KOPT-K1 (cell line): ENCODE measurements at regions not wholly inside any gene's neighbourhood (a gene's known extent, or its start where the extent isn't known, plus 50 kb on each side); places are given as distances from the start of the nearest gene placed in this dataset.

Source experiments
- H3K27ac ChIP-seq: fragments of 200-600 bp; sonication (generic); 2 replicates; pipeline ENCODE4 v1.5.1; 2016; ENCODE audit warnings: antibody characterized with exemption, mild to moderate bottlenecking, low read depth, low read length; ENCODE audit not compliant: poor library complexity, severe bottlenecking
- H3K36me3 ChIP-seq: fragments of 200-600 bp; sonication (generic); 2 replicates; pipeline ENCODE4 v1.5.1; 2017; ENCODE audit warnings: antibody characterized with exemption, mild to moderate bottlenecking, low read length, moderate library complexity; ENCODE audit not compliant: insufficient read depth
- H3K9me3 ChIP-seq: fragments of 200-600 bp; sonication (generic); 2 replicates; pipeline ENCODE4 v1.5.1; 2017; ENCODE audit warnings: antibody characterized with exemption, low read length, mild to moderate bottlenecking; ENCODE audit not compliant: insufficient read depth, poor library complexity, severe bottlenecking

GRCh38 chr2:12819103-12819475 lies 102.4 kb downstream of the TRIB2 start:
- Histone ChIP-seq H3K27ac (no peak overlapping the region), H3K36me3 (no peaks in the 10 kb centered on the region), H3K9me3 (no peaks in the 10 kb centered on the region)

- no peak overlapping the region for H3K27ac ChIP-seq
- no peaks in the 10 kb centered on the region for H3K36me3 ChIP-seq
- H3K9me3 ChIP-seq: no peaks in the 10 kb centered on the region
Measured at GRCh38 chr2:12819721-12820120, 103.0 kb downstream of the TRIB2 start.

- Histone ChIP-seq H3K9me3 (no peaks in the 10 kb centered on the region), H3K36me3 (no peaks in the 10 kb centered on the region), H3K27ac (no peak overlapping the region)
Measured at GRCh38 chr2:12821656-12822055, 104.9 kb downstream of the TRIB2 start.

- Histone ChIP-seq H3K27ac (no peak overlapping the region), H3K9me3 (no peaks in the 10 kb centered on the region), H3K36me3 (no peaks in the 10 kb centered on the region)
Measured at GRCh38 chr2:12824351-12824777, 107.6 kb downstream of the TRIB2 start.

- H3K27ac ChIP-seq: no peak overlapping the region
- H3K36me3 ChIP-seq: no peaks in the 10 kb centered on the region
- H3K9me3 ChIP-seq: no peaks in the 10 kb centered on the region
Measured at GRCh38 chr2:12824778-12825379, 108.1 kb downstream of the TRIB2 start.

GRCh38 chr2:12826781-12827180 lies 110.0 kb downstream of the TRIB2 start:
- Histone ChIP-seq H3K27ac (no peak overlapping the region), H3K9me3 (no peaks in the 10 kb centered on the region), H3K36me3 (no peaks in the 10 kb centered on the region)

GRCh38 chr2:12827721-12828120 lies 111.0 kb downstream of the TRIB2 start:
- H3K27ac ChIP-seq: no peak overlapping the region
- H3K9me3 ChIP-seq: no peaks in the 10 kb centered on the region
- H3K36me3 ChIP-seq: no peaks in the 10 kb centered on the region

- Histone ChIP-seq H3K9me3 (no peaks in the 10 kb centered on the region), H3K36me3 (no peaks in the 10 kb centered on the region)
Measured at GRCh38 chr2:12828980-12829379, 112.2 kb downstream of the TRIB2 start.

GRCh38 chr2:12831016-12831415 lies 114.3 kb downstream of the TRIB2 start:
- Histone ChIP-seq H3K9me3 (no peaks in the 10 kb centered on the region), H3K36me3 (no peaks in the 10 kb centered on the region), H3K27ac (no peak overlapping the region)

More at GRCh38 chr2:12828980-12829379, 112.2 kb downstream of the TRIB2 start:
- H3K27ac ChIP-seq: no peak overlapping the region

GRCh38 chr2:12834239-12834638 lies 117.5 kb downstream of the TRIB2 start:
- no peaks in the 10 kb centered on the region for H3K9me3 ChIP-seq
- H3K36me3 ChIP-seq: no peaks in the 10 kb centered on the region
- H3K27ac ChIP-seq: no peak overlapping the region

- Histone ChIP-seq H3K9me3 (no peaks in the 10 kb centered on the region), H3K27ac (no peak overlapping the region), H3K36me3 (no peaks in the 10 kb centered on the region)
Measured at GRCh38 chr2:12835733-12836132, 119.0 kb downstream of the TRIB2 start.

- Histone ChIP-seq H3K36me3 (no peaks in the 10 kb centered on the region), H3K9me3 (no peaks in the 10 kb centered on the region), H3K27ac (no peak overlapping the region)
Measured at GRCh38 chr2:12839339-12839738, 122.6 kb downstream of the TRIB2 start.

- no peak overlapping the region for H3K27ac ChIP-seq
- no peaks in the 10 kb centered on the region for H3K36me3 ChIP-seq
- no peaks in the 10 kb centered on the region for H3K9me3 ChIP-seq
Measured at GRCh38 chr2:12841021-12841420, 124.3 kb downstream of the TRIB2 start.

- H3K36me3 ChIP-seq: no peaks in the 10 kb centered on the region
- H3K9me3 ChIP-seq: no peaks in the 10 kb centered on the region
- H3K27ac ChIP-seq: no peak overlapping the region
Measured at GRCh38 chr2:12842917-12843316, 126.2 kb downstream of the TRIB2 start.

GRCh38 chr2:12844511-12844910 lies 127.8 kb downstream of the TRIB2 start:
- no peaks in the 10 kb centered on the region for H3K9me3 ChIP-seq
- no peaks in the 10 kb centered on the region for H3K36me3 ChIP-seq
- H3K27ac ChIP-seq: no peak overlapping the region

- Histone ChIP-seq H3K27ac (no peak overlapping the region), H3K36me3 (no peaks in the 10 kb centered on the region), H3K9me3 (peaks cover 2% of the 10 kb centered on the region)
Measured at GRCh38 chr2:12847694-12848575, 131.2 kb downstream of the TRIB2 start.
